ENCODE measurements at regions not wholly inside any gene's neighbourhood (a gene's known extent, or its start where the extent isn't known, plus 50 kb on each side); places are given as distances from the start of the nearest gene placed in this dataset.
"Not testable (repeated sequence)": the region's sequence is repeated elsewhere in the genome, so short reads cannot be mapped to it uniquely, and the experiment has no call there.

GRCh38 chr5:34244281-34245031 lies 201.4 kb upstream of the C1QTNF3 start:
- not testable (repeated sequence) for H3K27me3 Mint-ChIP-seq; H3K9me3 Mint-ChIP-seq (ENCODE audit: low read depth); H3K4me1 Mint-ChIP-seq (ENCODE audit: low read depth); H3K36me3 Mint-ChIP-seq (ENCODE audit: insufficient read depth)
- peak overlapping the region; percentile 97 for H3K27ac Mint-ChIP-seq
- H3K4me3 Mint-ChIP-seq (ENCODE audit: low read depth), result peak overlapping the region; percentile 80
- DNase-seq (ENCODE audit: low spot score, unreplicated experiment), result peak; percentile 60

- not testable (repeated sequence) for H3K9me3 Mint-ChIP-seq (ENCODE audit: low read depth); DNase-seq (ENCODE audit: low spot score, unreplicated experiment); H3K4me3 Mint-ChIP-seq (ENCODE audit: low read depth); H3K27ac Mint-ChIP-seq; H3K27me3 Mint-ChIP-seq; H3K36me3 Mint-ChIP-seq (ENCODE audit: insufficient read depth); H3K4me1 Mint-ChIP-seq (ENCODE audit: low read depth)
These were observed 202.0 kb upstream of the C1QTNF3 start for GRCh38 chr5:34245032-34245394.

GRCh38 chr5:34245813-34246212 lies 202.8 kb upstream of the C1QTNF3 start:
- DNase-seq (ENCODE audit: low spot score, unreplicated experiment); H3K27me3 Mint-ChIP-seq; H3K36me3 Mint-ChIP-seq (ENCODE audit: insufficient read depth); H3K4me1 Mint-ChIP-seq (ENCODE audit: low read depth); H3K27ac Mint-ChIP-seq; H3K9me3 Mint-ChIP-seq (ENCODE audit: low read depth): not testable (repeated sequence)
- H3K4me3 Mint-ChIP-seq (ENCODE audit: low read depth), result peak overlapping the region; percentile 41

GRCh38 chr5:34258598-34258997 lies 215.6 kb upstream of the C1QTNF3 start:
- H3K4me3 Mint-ChIP-seq (ENCODE audit: low read depth); H3K4me1 Mint-ChIP-seq (ENCODE audit: low read depth); H3K27me3 Mint-ChIP-seq; DNase-seq (ENCODE audit: low spot score, unreplicated experiment); H3K9me3 Mint-ChIP-seq (ENCODE audit: low read depth); H3K27ac Mint-ChIP-seq; H3K36me3 Mint-ChIP-seq (ENCODE audit: insufficient read depth): not testable (repeated sequence)

- not testable (repeated sequence) for H3K36me3 Mint-ChIP-seq (ENCODE audit: insufficient read depth); H3K4me1 Mint-ChIP-seq (ENCODE audit: low read depth); H3K27me3 Mint-ChIP-seq; H3K27ac Mint-ChIP-seq; H3K9me3 Mint-ChIP-seq (ENCODE audit: low read depth); H3K4me3 Mint-ChIP-seq (ENCODE audit: low read depth); DNase-seq (ENCODE audit: low spot score, unreplicated experiment)
These were observed 218.0 kb upstream of the C1QTNF3 start for GRCh38 chr5:34261020-34261419.

GRCh38 chr5:34266151-34266550 lies 223.1 kb upstream of the C1QTNF3 start:
- not testable (repeated sequence) for DNase-seq (ENCODE audit: low spot score, unreplicated experiment)

GRCh38 chr5:34296759-34297158 lies 253.7 kb upstream of the C1QTNF3 start:
- not testable (repeated sequence) for H3K4me1 Mint-ChIP-seq (ENCODE audit: low read depth); H3K27me3 Mint-ChIP-seq; H3K36me3 Mint-ChIP-seq (ENCODE audit: insufficient read depth); H3K27ac Mint-ChIP-seq; DNase-seq (ENCODE audit: low spot score, unreplicated experiment); H3K9me3 Mint-ChIP-seq (ENCODE audit: low read depth); H3K4me3 Mint-ChIP-seq (ENCODE audit: low read depth)

More at GRCh38 chr5:34266151-34266550, 223.1 kb upstream of the C1QTNF3 start:
- H3K4me3 Mint-ChIP-seq (ENCODE audit: low read depth); H3K4me1 Mint-ChIP-seq (ENCODE audit: low read depth); H3K27ac Mint-ChIP-seq; H3K27me3 Mint-ChIP-seq; H3K9me3 Mint-ChIP-seq (ENCODE audit: low read depth); H3K36me3 Mint-ChIP-seq (ENCODE audit: insufficient read depth): not testable (repeated sequence)

GRCh38 chr5:34329201-34329600 lies 286.2 kb upstream of the C1QTNF3 start:
- H3K9me3 Mint-ChIP-seq (ENCODE audit: low read depth); H3K4me3 Mint-ChIP-seq (ENCODE audit: low read depth); H3K27me3 Mint-ChIP-seq; H3K36me3 Mint-ChIP-seq (ENCODE audit: insufficient read depth); DNase-seq (ENCODE audit: low spot score, unreplicated experiment); H3K4me1 Mint-ChIP-seq (ENCODE audit: low read depth); H3K27ac Mint-ChIP-seq: not testable (repeated sequence)

- not testable (repeated sequence) for H3K4me1 Mint-ChIP-seq (ENCODE audit: low read depth); H3K27me3 Mint-ChIP-seq; H3K27ac Mint-ChIP-seq; H3K36me3 Mint-ChIP-seq (ENCODE audit: insufficient read depth); H3K4me3 Mint-ChIP-seq (ENCODE audit: low read depth); DNase-seq (ENCODE audit: low spot score, unreplicated experiment); H3K9me3 Mint-ChIP-seq (ENCODE audit: low read depth)
These were observed 286.6 kb upstream of the C1QTNF3 start for GRCh38 chr5:34329611-34330108.

GRCh38 chr5:34331928-34332454 lies 289.0 kb upstream of the C1QTNF3 start:
- DNase-seq (ENCODE audit: low spot score, unreplicated experiment); H3K4me3 Mint-ChIP-seq (ENCODE audit: low read depth); H3K9me3 Mint-ChIP-seq (ENCODE audit: low read depth); H3K27ac Mint-ChIP-seq; H3K4me1 Mint-ChIP-seq (ENCODE audit: low read depth); H3K36me3 Mint-ChIP-seq (ENCODE audit: insufficient read depth); H3K27me3 Mint-ChIP-seq: not testable (repeated sequence)

- not testable (repeated sequence) for H3K4me3 Mint-ChIP-seq (ENCODE audit: low read depth)
These were observed 296.5 kb upstream of the C1QTNF3 start for GRCh38 chr5:34339408-34340001.

GRCh38 chr5:34354440-34354839 lies 301.7 kb upstream of the RAI14 start:
- H3K4me3 Mint-ChIP-seq (ENCODE audit: low read depth); H3K9me3 Mint-ChIP-seq (ENCODE audit: low read depth): not testable (repeated sequence)

More at GRCh38 chr5:34339408-34340001, 296.5 kb upstream of the C1QTNF3 start:
- not testable (repeated sequence) for H3K36me3 Mint-ChIP-seq (ENCODE audit: insufficient read depth); H3K9me3 Mint-ChIP-seq (ENCODE audit: low read depth); H3K27me3 Mint-ChIP-seq; DNase-seq (ENCODE audit: low spot score, unreplicated experiment); H3K4me1 Mint-ChIP-seq (ENCODE audit: low read depth); H3K27ac Mint-ChIP-seq

GRCh38 chr5:34371417-34371816 lies 284.7 kb upstream of the RAI14 start:
- H3K4me3 Mint-ChIP-seq (ENCODE audit: low read depth); H3K27me3 Mint-ChIP-seq; H3K36me3 Mint-ChIP-seq (ENCODE audit: insufficient read depth); H3K27ac Mint-ChIP-seq; H3K9me3 Mint-ChIP-seq (ENCODE audit: low read depth); DNase-seq (ENCODE audit: low spot score, unreplicated experiment); H3K4me1 Mint-ChIP-seq (ENCODE audit: low read depth): not testable (repeated sequence)

More at GRCh38 chr5:34354440-34354839, 301.7 kb upstream of the RAI14 start:
- not testable (repeated sequence) for H3K4me1 Mint-ChIP-seq (ENCODE audit: low read depth); H3K36me3 Mint-ChIP-seq (ENCODE audit: insufficient read depth); DNase-seq (ENCODE audit: low spot score, unreplicated experiment); H3K27me3 Mint-ChIP-seq; H3K27ac Mint-ChIP-seq
